Mesodermal cell (in vitro differentiated cells): ENCODE measurements at regions not wholly inside any gene's neighbourhood (a gene's known extent, or its start where the extent isn't known, plus 50 kb on each side); places are given as distances from the start of the nearest gene placed in this dataset.

Experiments used
- H3K27ac ChIP-seq: 2 replicates; pipeline ENCODE4 v1.7.0; 2013; ENCODE audit warnings: mild to moderate bottlenecking, low read depth, low read length, moderate library complexity; ENCODE audit not compliant: severe bottlenecking
- H3K36me3 ChIP-seq: 2 replicates; pipeline ENCODE4 v1.7.1; 2013; ENCODE audit warnings: mild to moderate bottlenecking, low read length, moderate library complexity; ENCODE audit not compliant: control insufficient read depth, insufficient read depth
- H3K4me1 ChIP-seq: one replicate; pipeline ENCODE4 v1.7.1; 2013; ENCODE audit warnings: mild to moderate bottlenecking, low read length; ENCODE audit not compliant: insufficient read depth, control insufficient read depth, poor library complexity, severe bottlenecking
- H3K4me3 ChIP-seq: 2 replicates; pipeline ENCODE4 v1.7.0; 2013; ENCODE audit warnings: low read length, control low read depth, mild to moderate bottlenecking; ENCODE audit not compliant: insufficient read depth, poor library complexity, severe bottlenecking; ENCODE audit errors: extremely low read depth
- H3K9me3 ChIP-seq: 2 replicates; pipeline ENCODE4 v1.7.1; 2013; ENCODE audit warnings: mild to moderate bottlenecking, low read length, moderate library complexity; ENCODE audit not compliant: control insufficient read depth
- WGBS, 2 experiments: methylation state at CpG; one replicate each; pipeline ENCODE4 v1.1.5; 2013; ENCODE audit warnings: missing lambda C conversion rate in 2 of 2; ENCODE audit not compliant: insufficient coverage in 2 of 2; 5-methylcytosine and 5-hydroxymethylcytosine counted together

DNA sequence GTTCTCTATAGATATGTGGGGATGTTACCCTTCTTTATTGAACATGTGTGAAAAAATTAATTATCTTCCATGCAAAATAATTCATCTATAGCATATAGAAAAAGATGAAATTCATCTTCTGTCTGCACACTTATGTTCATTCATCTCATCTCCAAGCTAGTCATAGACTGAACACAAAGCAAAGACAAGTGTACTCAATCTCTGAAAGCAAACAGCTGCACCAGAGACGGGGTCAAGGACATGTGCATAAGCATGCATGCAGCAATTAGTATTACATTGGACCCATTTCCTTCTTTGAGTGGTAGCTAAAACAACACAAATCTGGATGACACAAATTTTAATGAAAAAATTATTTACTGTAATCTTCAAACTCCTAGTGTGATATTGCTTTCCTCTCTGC, 547.0 kb upstream of the COX7C start:
- Histone ChIP-seq H3K4me3 (no peak overlapping the region), H3K9me3 (no peaks in the 10 kb centered on the region), H3K36me3 (no peaks in the 10 kb centered on the region), H3K4me1 (no peaks in the 10 kb centered on the region), H3K27ac (no peak overlapping the region)
- 75% methylated on average over 1 of the region's 1 CpG; no CpG with 5 or more reads in 1 of the 2 experiments for WGBS, 2 experiments

DNA sequence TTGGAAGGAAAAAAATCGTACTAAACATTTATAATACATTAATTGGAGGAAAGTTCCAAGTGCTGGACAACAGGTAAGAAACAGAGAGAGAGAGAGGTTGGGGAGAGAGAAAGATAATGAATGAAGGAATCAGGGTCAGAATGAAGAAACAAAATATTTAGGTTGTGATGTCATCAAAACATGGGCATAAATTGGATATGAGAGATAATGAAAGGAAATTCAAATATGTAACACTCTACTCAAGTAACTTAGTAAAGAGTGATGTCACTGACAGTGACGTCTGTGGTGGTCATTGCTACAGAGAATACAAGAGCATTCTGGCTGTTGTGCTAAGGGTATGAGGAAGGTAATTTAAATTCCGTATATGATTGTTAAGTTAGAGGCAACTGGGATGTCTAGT, 543.4 kb upstream of the COX7C start:
- Histone ChIP-seq H3K9me3 (no peaks in the 10 kb centered on the region), H3K36me3 (no peaks in the 10 kb centered on the region), H3K4me3 (no peak overlapping the region), H3K27ac (no peak overlapping the region), H3K4me1 (no peaks in the 10 kb centered on the region)
- WGBS, 2 experiments, result 71% methylated on average over 1 of the region's 3 CpGs; no CpG with 5 or more reads in 1 of the 2 experiments

DNA sequence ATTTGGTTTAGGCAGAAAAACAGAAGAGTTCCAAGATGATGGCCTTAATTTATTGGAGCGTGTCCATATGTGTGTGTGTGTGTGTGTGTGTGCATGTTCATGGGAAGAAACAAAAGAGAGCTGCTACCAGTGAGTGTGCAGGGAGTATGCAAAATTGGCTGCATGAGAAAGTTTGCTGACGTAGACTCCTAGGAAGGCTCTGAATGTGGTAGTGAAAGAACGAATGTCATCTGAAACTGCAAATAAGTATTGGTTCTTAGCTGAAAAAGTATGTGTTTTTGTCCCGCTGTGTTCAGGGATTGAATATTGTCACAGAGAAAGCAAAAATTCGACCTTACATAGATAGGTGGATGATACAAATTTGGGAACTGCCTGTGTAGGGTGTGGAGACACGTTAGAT, 542.6 kb upstream of the COX7C start:
- no peak overlapping the region for H3K4me3 ChIP-seq

DNA sequence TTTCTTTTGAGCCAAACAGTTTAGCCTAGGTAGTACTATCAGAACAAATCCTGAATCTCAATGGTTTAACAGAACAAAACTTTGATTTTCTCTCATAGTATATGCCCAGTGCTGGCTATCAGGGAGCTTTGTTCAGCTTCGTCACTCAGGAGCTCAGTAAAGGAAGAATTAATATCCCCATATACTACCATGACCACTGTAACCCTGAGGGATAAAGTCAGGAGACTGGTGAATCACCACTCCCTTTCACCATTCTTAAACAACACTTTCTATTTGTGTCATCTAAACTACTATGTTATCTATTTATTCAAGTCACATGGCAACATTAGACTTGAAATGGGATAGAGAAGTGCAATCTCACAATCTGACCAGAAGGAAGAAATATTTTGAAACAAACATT, 522.6 kb upstream of the COX7C start:
- no peaks in the 10 kb centered on the region for H3K9me3 ChIP-seq
- no peak overlapping the region for H3K4me3 ChIP-seq
- H3K27ac ChIP-seq, result no peak overlapping the region
- no peaks in the 10 kb centered on the region for H3K36me3 ChIP-seq
- 75 to 100% methylated on average over 1 of the region's 1 CpG for WGBS, 2 experiments
- no peaks in the 10 kb centered on the region for H3K4me1 ChIP-seq

More for the DNA sequence above, 542.6 kb upstream of the COX7C start:
- no peaks in the 10 kb centered on the region for H3K36me3 ChIP-seq
- H3K27ac ChIP-seq, result no peak overlapping the region
- no peaks in the 10 kb centered on the region for H3K4me1 ChIP-seq
- no peaks in the 10 kb centered on the region for H3K9me3 ChIP-seq
- WGBS, 2 experiments, result 87 to 93% methylated on average over 5 to 6 of the region's 6 CpGs

DNA sequence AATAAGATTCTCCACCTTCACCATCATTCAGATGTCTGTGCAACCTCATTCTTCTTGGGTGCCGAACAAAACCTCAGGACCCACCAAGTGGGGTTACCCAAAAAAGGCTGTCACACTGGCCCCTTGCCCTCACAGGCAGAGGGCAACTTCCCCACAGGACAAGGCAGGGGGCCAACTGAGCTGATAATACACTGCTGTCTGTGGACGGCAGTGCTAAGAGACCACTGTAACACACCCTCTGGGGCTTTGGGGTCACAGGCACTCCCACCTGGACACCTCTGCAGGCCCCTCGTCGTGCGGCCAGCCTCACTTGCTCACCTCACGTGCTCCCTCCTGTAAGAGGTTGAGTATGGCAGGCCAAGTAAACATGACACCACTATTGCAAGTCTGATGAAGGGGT, 515.8 kb upstream of the COX7C start:
- no peaks in the 10 kb centered on the region for H3K4me1 ChIP-seq
- H3K27ac ChIP-seq, result no peak overlapping the region
- H3K4me3 ChIP-seq, result no peak overlapping the region
- H3K9me3 ChIP-seq, result no peaks in the 10 kb centered on the region
- WGBS, 2 experiments, result 89% methylated on average over 2 of the region's 6 CpGs; no CpG with 5 or more reads in 1 of the 2 experiments
- H3K36me3 ChIP-seq, result no peaks in the 10 kb centered on the region

DNA sequence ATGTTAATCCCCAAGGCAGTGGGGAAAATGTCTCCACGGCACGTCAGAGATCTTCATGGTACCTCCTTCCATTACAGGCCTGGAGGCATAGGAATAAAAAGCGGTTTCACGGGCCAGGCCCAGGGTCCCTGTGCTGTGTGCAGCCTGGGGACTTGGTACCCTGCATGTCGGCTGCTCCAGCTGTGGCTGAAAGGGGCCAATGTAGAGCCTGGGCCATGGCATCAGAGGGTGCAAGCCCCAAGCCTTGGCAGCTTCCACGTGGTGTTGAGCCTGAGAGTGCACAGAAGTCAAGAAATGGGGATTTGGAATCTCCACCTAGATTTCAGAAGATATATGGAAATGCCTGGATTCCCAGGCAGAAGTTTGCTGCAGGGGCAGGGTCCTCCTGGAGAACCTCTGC, 508.9 kb upstream of the COX7C start:
- no peaks in the 10 kb centered on the region for H3K36me3 ChIP-seq
- H3K4me3 ChIP-seq, result no peak overlapping the region
- H3K27ac ChIP-seq, result no peak overlapping the region
- no peaks in the 10 kb centered on the region for H3K9me3 ChIP-seq
- 90 to 92% methylated on average over 4 to 6 of the region's 6 CpGs for WGBS, 2 experiments
- H3K4me1 ChIP-seq, result no peaks in the 10 kb centered on the region

DNA sequence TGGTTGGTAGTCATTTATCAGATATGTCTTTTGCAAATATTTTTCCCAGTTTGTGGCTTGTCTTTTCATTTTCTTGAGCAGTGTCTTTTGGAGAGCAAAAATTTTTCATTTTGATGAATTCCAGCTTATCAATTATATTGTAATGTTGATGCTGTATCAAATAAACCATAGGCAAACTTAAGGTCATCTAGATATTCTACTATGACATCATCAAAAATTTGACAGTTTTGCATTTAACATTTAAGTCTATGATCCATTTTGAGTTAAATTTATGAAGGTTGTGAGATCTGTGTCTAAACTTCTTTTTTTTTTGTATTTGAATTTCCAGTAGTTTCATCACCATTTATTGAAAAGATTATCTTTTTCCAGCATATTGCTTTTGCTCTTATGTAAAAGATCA, 505.5 kb upstream of the COX7C start:
- Histone ChIP-seq H3K27ac (no peak overlapping the region), H3K36me3 (no peaks in the 10 kb centered on the region), H3K9me3 (no peaks in the 10 kb centered on the region), H3K4me3 (no peak overlapping the region), H3K4me1 (no peaks in the 10 kb centered on the region)

DNA sequence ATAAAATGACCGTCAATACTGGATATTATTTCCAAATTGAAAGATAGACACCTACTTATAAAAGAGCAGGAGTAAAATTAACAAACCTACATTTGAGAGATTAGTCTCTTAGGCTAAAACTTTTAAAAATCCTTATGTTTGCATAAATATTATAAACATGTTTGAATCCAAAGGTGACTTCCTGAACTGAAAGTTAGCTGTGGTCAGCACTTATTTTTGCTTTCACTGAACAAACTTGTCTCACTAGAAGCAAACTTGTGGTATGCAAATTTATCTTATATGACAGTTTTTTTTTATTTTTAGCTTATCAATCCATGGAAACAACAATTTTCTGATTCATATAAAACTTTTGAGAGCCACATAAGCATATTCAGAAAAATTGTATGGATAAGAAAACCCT, 502.6 kb upstream of the COX7C start:
- WGBS, 2 experiments, result no CpG with 5 or more reads among the region's 1 CpG

DNA sequence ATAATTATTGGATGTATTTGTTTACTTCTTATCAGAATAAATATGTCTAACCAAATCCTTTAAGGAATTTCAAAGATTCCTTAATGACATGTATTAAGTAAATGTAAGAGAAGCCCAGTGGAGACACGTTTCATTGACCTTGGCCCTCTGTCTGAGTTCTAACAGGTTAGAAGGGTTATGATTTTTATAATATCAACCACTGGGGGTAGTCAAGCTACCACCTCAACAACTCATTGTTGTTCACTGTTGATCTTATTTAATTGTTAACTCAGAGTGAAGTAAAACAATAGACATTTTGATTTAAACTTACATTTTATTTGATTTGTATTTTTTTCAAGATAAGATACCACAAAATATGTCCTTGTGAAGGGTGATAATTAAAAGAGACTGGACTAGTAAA, 499.2 kb upstream of the COX7C start:
- WGBS, 2 experiments, result no CpG with 5 or more reads among the region's 1 CpG
- no peak overlapping the region for H3K27ac ChIP-seq
- H3K4me1 ChIP-seq, result no peaks in the 10 kb centered on the region
- no peak overlapping the region for H3K4me3 ChIP-seq
- H3K36me3 ChIP-seq, result no peaks in the 10 kb centered on the region
- no peaks in the 10 kb centered on the region for H3K9me3 ChIP-seq

More for the DNA sequence above, 502.6 kb upstream of the COX7C start:
- Histone ChIP-seq H3K36me3 (no peaks in the 10 kb centered on the region), H3K4me1 (no peaks in the 10 kb centered on the region), H3K9me3 (no peaks in the 10 kb centered on the region), H3K27ac (no peak overlapping the region), H3K4me3 (no peak overlapping the region)

DNA sequence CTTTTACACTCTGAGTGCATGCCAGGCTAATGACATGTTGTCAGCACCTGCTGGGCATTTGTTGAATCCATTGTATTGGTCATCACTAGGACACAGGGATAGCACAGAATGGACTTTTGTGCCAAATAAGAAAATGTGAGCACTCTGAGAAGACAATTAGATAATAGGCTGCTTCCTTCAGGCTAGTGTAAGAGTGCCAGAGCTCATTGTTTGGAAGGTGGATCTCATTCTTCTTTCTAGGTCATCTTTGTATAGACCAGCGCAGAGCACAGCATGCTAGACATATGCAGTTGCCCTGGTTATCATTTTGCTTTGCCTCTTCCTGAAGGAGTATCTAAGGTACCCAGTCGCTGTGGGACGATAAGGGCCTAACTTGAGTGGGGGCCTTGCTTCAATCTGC, 493.4 kb upstream of the COX7C start:
- no peaks in the 10 kb centered on the region for H3K36me3 ChIP-seq
- 83 to 100% methylated on average over 2 to 3 of the region's 3 CpGs for WGBS, 2 experiments
- no peaks in the 10 kb centered on the region for H3K9me3 ChIP-seq
- no peaks in the 10 kb centered on the region for H3K4me1 ChIP-seq
- no peak overlapping the region for H3K27ac ChIP-seq
- no peak overlapping the region for H3K4me3 ChIP-seq

DNA sequence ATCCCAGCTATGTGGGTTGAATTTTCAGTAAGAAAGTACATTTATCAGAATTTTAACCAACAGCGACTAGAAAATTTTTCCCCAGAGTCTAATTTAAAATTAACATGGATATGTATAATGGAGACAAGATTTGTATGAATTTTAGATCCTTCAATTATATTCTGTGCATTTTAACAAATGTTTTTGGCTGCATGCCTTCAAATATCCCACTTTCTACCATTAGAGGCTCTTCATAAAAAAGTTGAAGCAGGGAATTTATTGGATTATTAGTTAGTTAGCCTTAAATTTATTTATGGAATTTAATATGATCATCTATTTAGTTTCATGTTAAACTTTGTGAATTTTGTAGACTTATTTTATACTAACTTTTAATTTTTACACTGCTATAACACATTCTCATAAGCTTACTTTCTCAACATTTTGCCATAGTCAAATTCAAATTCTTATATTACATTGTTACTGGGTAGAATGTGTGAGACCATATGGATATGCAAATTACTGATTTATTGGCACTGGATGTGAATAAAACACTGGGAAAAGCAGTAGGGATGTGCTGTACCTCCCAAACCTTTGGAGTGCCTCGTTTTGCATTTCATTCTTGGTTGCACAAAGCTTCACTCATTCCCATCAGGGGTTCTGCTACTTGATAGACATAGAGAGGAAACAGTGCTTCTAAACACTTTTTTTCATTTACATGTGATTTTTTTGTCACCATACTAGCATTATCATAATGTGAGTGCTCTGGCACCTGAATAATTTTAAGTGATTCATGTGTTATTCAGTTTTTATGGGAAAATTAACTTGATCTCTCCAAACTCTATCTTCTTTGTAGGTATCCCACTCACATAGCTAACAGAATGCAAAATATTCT, 491.8 kb upstream of the COX7C start:
- WGBS, 2 experiments, result 60% methylated on average over 1 of the region's 2 CpGs; no CpG with 5 or more reads in 1 of the 2 experiments
- Histone ChIP-seq H3K9me3 (no peaks in the 10 kb centered on the region), H3K27ac (no peak overlapping the region), H3K4me1 (no peaks in the 10 kb centered on the region), H3K4me3 (no peak overlapping the region), H3K36me3 (no peaks in the 10 kb centered on the region)
